CD4-positive, alpha-beta T cell treated with Interleukin-2 at 100 ng/mL for 4 hours (primary cell): ENCODE measurements at regions not wholly inside any gene's neighbourhood (a gene's known extent, or its start where the extent isn't known, plus 50 kb on each side); places are given as distances from the start of the nearest gene placed in this dataset.

Experiments
- DNase-seq: peaks from one replicate; pipeline ENCODE4 v3.0.0-alpha.2; 2020; ENCODE audit warnings: low spot score

- DNase-seq: no peak
These were observed 234.9 kb upstream of the CYRIA start for GRCh38 chr2:16900405-16901025.

- DNase-seq: no peak
These were observed 234.3 kb upstream of the CYRIA start for GRCh38 chr2:16899958-16900357.

GRCh38 chr2:16890081-16890480 is 224.4 kb upstream of the CYRIA start:
- no peak for DNase-seq

GRCh38 chr2:16885027-16885426 is 219.4 kb upstream of the CYRIA start:
- no peak for DNase-seq

- DNase-seq: no peak
These were observed 217.1 kb upstream of the CYRIA start for GRCh38 chr2:16882706-16883105.

- no peak for DNase-seq
These were observed 215.5 kb upstream of the CYRIA start for GRCh38 chr2:16881122-16881521.

GRCh38 chr2:16871411-16871810 is 205.8 kb upstream of the CYRIA start:
- DNase-seq: no peak

GRCh38 chr2:16870491-16871076 is 204.9 kb upstream of the CYRIA start:
- DNase-seq: no peak

- no peak for DNase-seq
These were observed 204.1 kb upstream of the CYRIA start for GRCh38 chr2:16869711-16870110.

- no peak for DNase-seq
These were observed 196.8 kb upstream of the CYRIA start for GRCh38 chr2:16862471-16862870.

GRCh38 chr2:16861530-16861929 is 195.9 kb upstream of the CYRIA start:
- DNase-seq: no peak

GRCh38 chr2:16861111-16861510 is 195.5 kb upstream of the CYRIA start:
- no peak for DNase-seq

- DNase-seq: no peak
These were observed 195.0 kb upstream of the CYRIA start for GRCh38 chr2:16860627-16861026.

GRCh38 chr2:16855183-16855582 is 189.5 kb upstream of the CYRIA start:
- no peak for DNase-seq

- no peak for DNase-seq
These were observed 187.5 kb upstream of the CYRIA start for GRCh38 chr2:16853088-16853487.

- DNase-seq: no peak
These were observed 187.0 kb upstream of the CYRIA start for GRCh38 chr2:16852651-16853050.

- no peak for DNase-seq
These were observed 185.5 kb upstream of the CYRIA start for GRCh38 chr2:16851126-16851525.

- DNase-seq: no peak
These were observed 175.0 kb upstream of the CYRIA start for GRCh38 chr2:16840496-16841172.

- DNase-seq: no peak
These were observed 167.3 kb upstream of the CYRIA start for GRCh38 chr2:16832910-16833309.

- no peak for DNase-seq
These were observed 163.2 kb upstream of the CYRIA start for GRCh38 chr2:16828828-16829160.

GRCh38 chr2:16828044-16828827 is 162.6 kb upstream of the CYRIA start:
- no peak for DNase-seq

GRCh38 chr2:16824472-16824871 is 158.8 kb upstream of the CYRIA start:
- DNase-seq: no peak

- no peak for DNase-seq
These were observed 156.1 kb upstream of the CYRIA start for GRCh38 chr2:16821692-16822091.
